ENCODE measurements at regions not wholly inside any gene's neighbourhood (a gene's known extent, or its start where the extent isn't known, plus 50 kb on each side); places are given as distances from the start of the nearest gene placed in this dataset.

DNA sequence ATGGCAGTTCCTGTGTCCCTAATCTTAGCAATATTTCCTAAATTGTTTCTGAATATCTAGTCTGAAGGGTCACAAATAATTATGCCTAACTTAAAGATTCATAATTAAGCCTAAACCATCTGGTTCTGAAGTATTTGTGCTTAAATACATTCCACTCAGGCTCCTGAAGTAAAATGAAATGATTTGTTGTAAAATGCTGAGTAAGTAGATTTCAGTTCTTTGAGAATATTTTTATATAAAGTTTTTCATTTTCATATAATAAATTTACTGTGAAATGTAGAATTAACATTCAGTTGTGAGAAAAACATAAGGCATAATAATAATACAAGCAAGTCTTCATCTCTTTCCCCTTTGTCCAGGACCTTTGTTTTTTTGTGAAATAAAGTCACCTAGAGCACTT is 330.6 kb upstream of the IMPG1 start:
- Histone ChIP-seq H3K4me1 (ENCODE audit: low read depth, poor library complexity, severe bottlenecking) (no peaks in the 10 kb centered on the region), H3K4me3 (IDR thresholded peaks at IDR 0.05; ENCODE audit: insufficient read depth, low read depth, low read length) (no peak overlapping the region), H3K27ac (no peak overlapping the region), H3K79me2 (ENCODE audit: insufficient read depth, low read depth) (no peaks in the 10 kb centered on the region), H4K20me1 (ENCODE audit: insufficient read depth) (no peaks in the 10 kb centered on the region), H2AFZ (ENCODE audit: low read depth) (no peak overlapping the region), H3K36me3 (ENCODE audit: insufficient read depth) (no peaks in the 10 kb centered on the region), H3K27me3 (ENCODE audit: insufficient read depth, low read depth) (no peaks in the 10 kb centered on the region), H3K9ac (no peak overlapping the region), H3K4me2 (no peak overlapping the region)
- TF ChIP-seq, protein P1, sequence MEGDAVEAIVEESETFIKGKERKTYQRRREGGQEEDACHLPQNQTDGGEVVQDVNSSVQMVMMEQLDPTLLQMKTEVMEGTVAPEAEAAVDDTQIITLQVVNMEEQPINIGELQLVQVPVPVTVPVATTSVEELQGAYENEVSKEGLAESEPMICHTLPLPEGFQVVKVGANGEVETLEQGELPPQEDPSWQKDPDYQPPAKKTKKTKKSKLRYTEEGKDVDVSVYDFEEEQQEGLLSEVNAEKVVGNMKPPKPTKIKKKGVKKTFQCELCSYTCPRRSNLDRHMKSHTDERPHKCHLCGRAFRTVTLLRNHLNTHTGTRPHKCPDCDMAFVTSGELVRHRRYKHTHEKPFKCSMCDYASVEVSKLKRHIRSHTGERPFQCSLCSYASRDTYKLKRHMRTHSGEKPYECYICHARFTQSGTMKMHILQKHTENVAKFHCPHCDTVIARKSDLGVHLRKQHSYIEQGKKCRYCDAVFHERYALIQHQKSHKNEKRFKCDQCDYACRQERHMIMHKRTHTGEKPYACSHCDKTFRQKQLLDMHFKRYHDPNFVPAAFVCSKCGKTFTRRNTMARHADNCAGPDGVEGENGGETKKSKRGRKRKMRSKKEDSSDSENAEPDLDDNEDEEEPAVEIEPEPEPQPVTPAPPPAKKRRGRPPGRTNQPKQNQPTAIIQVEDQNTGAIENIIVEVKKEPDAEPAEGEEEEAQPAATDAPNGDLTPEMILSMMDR (conservative IDR thresholded peaks at IDR 0.05; ENCODE audit: low read depth, low read length) = no peak

DNA sequence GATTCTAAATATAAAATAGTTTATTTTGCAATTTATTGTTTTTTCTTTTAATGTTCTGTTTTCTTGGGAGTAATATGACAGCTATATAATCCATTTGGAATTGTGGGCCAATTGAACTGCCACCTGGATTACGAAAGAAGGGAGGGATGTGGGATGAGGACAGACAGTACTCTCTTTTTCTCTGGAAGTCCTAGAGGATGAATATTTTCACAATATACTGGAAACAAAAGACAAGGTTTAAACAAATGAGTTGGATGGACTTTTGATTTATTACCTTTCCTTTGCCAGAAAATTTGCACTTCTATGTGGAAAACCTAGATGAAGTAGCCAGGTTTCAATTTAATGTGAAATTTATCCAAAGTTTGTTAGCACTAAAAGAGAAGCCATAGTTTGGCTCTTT is 325.5 kb upstream of the IMPG1 start:
- H3K4me2 ChIP-seq = no peak overlapping the region
- no peaks in the 10 kb centered on the region for H3K4me1 ChIP-seq (ENCODE audit: low read depth, poor library complexity, severe bottlenecking)
- no peak overlapping the region for H3K9ac ChIP-seq
- no peak overlapping the region for H3K4me3 ChIP-seq (IDR thresholded peaks at IDR 0.05; ENCODE audit: insufficient read depth, low read depth, low read length)
- H3K36me3 ChIP-seq (ENCODE audit: insufficient read depth) = no peaks in the 10 kb centered on the region
- H3K79me2 ChIP-seq (ENCODE audit: insufficient read depth, low read depth) = no peaks in the 10 kb centered on the region
- TF ChIP-seq, protein P1 (conservative IDR thresholded peaks at IDR 0.05; ENCODE audit: low read depth, low read length) = no peak
- H3K27me3 ChIP-seq (ENCODE audit: insufficient read depth, low read depth) = no peaks in the 10 kb centered on the region
- no peak overlapping the region for H2AFZ ChIP-seq (ENCODE audit: low read depth)
- H4K20me1 ChIP-seq (ENCODE audit: insufficient read depth) = no peaks in the 10 kb centered on the region
- no peak overlapping the region for H3K27ac ChIP-seq

DNA sequence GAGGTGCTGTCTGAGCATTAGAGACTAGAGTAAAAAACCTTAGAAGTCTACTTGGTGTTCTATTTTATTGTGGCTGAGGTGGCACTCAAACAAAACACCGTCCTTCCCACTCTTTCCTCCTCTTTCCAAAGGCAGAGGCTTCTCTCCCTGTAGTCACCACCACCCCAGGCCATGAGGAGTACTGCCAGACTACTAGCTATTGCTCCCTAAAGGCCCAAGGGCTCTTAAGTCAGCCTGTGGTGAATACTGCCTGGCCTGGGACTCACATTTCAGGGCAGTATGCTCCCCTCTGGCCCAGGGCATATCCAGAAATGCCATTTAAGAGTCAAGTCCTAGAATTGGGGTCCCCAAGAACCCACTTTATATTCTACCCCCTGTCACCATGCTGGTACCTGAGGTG is 309.7 kb upstream of the IMPG1 start:
- Histone ChIP-seq H3K36me3 (ENCODE audit: insufficient read depth) (no peaks in the 10 kb centered on the region), H3K79me2 (ENCODE audit: insufficient read depth, low read depth) (no peaks in the 10 kb centered on the region), H3K4me1 (ENCODE audit: low read depth, poor library complexity, severe bottlenecking) (no peaks in the 10 kb centered on the region), H3K9ac (no peak overlapping the region), H2AFZ (ENCODE audit: low read depth) (no peak overlapping the region), H3K27ac (no peak overlapping the region), H4K20me1 (ENCODE audit: insufficient read depth) (no peaks in the 10 kb centered on the region), H3K4me3 (IDR thresholded peaks at IDR 0.05; ENCODE audit: insufficient read depth, low read depth, low read length) (no peak overlapping the region), H3K27me3 (ENCODE audit: insufficient read depth, low read depth) (no peaks in the 10 kb centered on the region), H3K4me2 (no peak overlapping the region)
- TF ChIP-seq, protein P1 (conservative IDR thresholded peaks at IDR 0.05; ENCODE audit: low read depth, low read length) = no peak

DNA sequence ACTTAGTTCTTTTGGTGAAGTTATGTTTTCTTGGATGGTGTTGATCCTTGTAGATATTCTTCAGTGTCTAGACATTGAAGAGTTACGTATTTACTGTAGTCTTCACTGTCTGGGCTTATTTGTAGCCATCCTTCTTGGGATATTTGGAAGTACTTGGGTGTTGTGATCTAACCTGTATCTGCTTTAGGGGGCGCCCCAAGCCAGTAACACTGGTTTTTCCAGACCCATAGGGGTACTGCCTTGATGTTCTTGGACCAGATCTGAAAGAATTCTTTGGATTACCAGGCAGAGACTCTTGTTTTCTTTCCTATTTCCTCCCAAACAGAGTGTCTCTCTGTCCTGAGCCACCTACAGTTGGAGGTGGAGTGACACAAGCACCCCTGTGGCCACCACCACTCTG is 309.1 kb upstream of the IMPG1 start:
- H3K79me2 ChIP-seq (ENCODE audit: insufficient read depth, low read depth) = no peaks in the 10 kb centered on the region
- no peak overlapping the region for H3K9ac ChIP-seq
- H4K20me1 ChIP-seq (ENCODE audit: insufficient read depth) = no peaks in the 10 kb centered on the region
- H3K4me3 ChIP-seq (IDR thresholded peaks at IDR 0.05; ENCODE audit: insufficient read depth, low read depth, low read length) = no peak overlapping the region
- H3K36me3 ChIP-seq (ENCODE audit: insufficient read depth) = no peaks in the 10 kb centered on the region
- no peaks in the 10 kb centered on the region for H3K4me1 ChIP-seq (ENCODE audit: low read depth, poor library complexity, severe bottlenecking)
- no peaks in the 10 kb centered on the region for H3K27me3 ChIP-seq (ENCODE audit: insufficient read depth, low read depth)
- TF ChIP-seq, protein P1 (conservative IDR thresholded peaks at IDR 0.05; ENCODE audit: low read depth, low read length) = no peak
- no peak overlapping the region for H3K27ac ChIP-seq
- H3K4me2 ChIP-seq = no peak overlapping the region
- no peak overlapping the region for H2AFZ ChIP-seq (ENCODE audit: low read depth)

DNA sequence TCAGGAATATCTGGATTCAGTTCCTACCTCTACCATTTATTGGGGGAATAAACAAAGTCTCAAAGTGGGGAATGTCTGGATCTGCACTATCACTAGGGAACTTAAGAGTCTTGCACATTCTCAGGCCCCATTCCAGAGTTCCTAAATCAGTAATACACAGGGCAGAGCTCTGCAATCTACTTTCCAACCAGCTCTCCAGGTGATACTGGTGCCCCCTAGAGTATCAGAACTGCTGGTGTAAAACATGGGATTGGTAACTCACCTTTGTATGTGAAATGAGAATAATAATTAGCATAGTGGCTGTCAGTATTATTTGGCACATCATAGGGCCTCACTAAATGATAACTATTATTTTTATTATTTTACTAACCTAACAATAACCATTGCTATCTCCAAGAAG is 278.8 kb upstream of the IMPG1 start:
- no peaks in the 10 kb centered on the region for H4K20me1 ChIP-seq (ENCODE audit: insufficient read depth)
- no peaks in the 10 kb centered on the region for H3K79me2 ChIP-seq (ENCODE audit: insufficient read depth, low read depth)
- H2AFZ ChIP-seq (ENCODE audit: low read depth) = no peak overlapping the region
- no peak overlapping the region for H3K4me2 ChIP-seq
- H3K27me3 ChIP-seq (ENCODE audit: insufficient read depth, low read depth) = no peaks in the 10 kb centered on the region
- TF ChIP-seq, protein P1 (conservative IDR thresholded peaks at IDR 0.05; ENCODE audit: low read depth, low read length) = no peak
- H3K4me3 ChIP-seq (IDR thresholded peaks at IDR 0.05; ENCODE audit: insufficient read depth, low read depth, low read length) = no peak overlapping the region
- H3K9ac ChIP-seq = no peak overlapping the region
- no peaks in the 10 kb centered on the region for H3K36me3 ChIP-seq (ENCODE audit: insufficient read depth)
- H3K4me1 ChIP-seq (ENCODE audit: low read depth, poor library complexity, severe bottlenecking) = no peaks in the 10 kb centered on the region
- no peak overlapping the region for H3K27ac ChIP-seq
